PC-9 (cell line): ENCODE measurements at regions not wholly inside any gene's neighbourhood (a gene's known extent, or its start where the extent isn't known, plus 50 kb on each side); places are given as distances from the start of the nearest gene placed in this dataset.

ENCODE experiments used
- CTCF ChIP-seq: fragments of 200-600 bp; sonication (generic); conservative IDR thresholded peaks from 2 replicates; pipeline ENCODE4 v1.6.1; 2017; ENCODE audit warnings: mixed run types, antibody characterized with exemption, mild to moderate bottlenecking, moderate library complexity
- EZH2 ChIP-seq: fragments of 200-600 bp; sonication (generic); IDR thresholded peaks from 2 replicates; pipeline ENCODE4 v1.8.0; 2017; ENCODE audit warnings: antibody characterized with exemption, low read depth

GRCh38 chr5:39826051-39826450 lies 401.3 kb upstream of the DAB2 start:
- TF ChIP-seq CTCF (no peak), EZH2 (no peak)
